Activated naive CD4-positive, alpha-beta T cell treated with Interleukin-2 at 50 U/mL for 16 hours (primary cell): ENCODE measurements at regions not wholly inside any gene's neighbourhood (a gene's known extent, or its start where the extent isn't known, plus 50 kb on each side); places are given as distances from the start of the nearest gene placed in this dataset.
"Not testable (repeated sequence)": the region's sequence is repeated elsewhere in the genome, so short reads cannot be mapped to it uniquely, and the experiment has no call there.

ENCODE experiments used
- DNase-seq: peaks from one replicate; pipeline ENCODE4 v3.0.0-alpha.2; 2020

DNA sequence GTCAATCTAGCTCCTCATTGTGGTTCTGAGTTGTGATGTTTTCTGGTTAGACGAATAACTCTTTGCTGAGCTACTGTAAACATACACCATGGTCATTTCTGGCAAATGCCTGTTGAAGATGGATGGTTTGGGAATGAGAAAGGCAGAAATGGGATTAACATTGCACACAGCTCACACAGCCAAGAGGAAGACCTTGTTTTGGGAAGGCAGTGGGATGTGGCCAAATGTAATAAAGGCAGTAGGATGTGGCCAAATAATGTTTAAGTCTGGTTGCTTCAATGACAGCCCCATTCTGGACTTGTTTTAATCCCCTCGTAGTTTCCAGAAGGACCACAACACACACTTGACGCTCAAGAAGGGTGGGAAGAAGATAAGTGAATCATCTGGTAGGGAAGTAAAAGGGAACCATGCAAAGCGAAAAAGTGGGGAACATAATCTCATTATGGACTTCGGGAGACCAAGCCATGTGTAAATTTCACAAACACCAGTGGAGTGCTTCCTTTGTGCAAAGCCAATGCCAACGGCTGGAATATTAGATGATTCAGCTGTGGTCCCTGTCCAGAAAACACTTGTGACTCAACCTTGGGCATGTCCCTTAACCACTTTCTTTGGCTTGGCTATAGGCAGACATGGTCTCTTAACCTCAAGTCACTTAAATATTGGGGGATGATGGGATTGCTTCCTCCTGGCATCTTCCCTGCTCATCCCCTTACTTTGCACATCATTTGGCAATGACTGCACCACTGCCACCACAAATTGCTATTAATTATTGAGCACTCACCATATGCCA lies 284.4 kb upstream of the CRY1 start:
- no peak for DNase-seq

GRCh38 chr12:107378609-107379008 lies 285.3 kb upstream of the CRY1 start:
- no peak for DNase-seq

DNA sequence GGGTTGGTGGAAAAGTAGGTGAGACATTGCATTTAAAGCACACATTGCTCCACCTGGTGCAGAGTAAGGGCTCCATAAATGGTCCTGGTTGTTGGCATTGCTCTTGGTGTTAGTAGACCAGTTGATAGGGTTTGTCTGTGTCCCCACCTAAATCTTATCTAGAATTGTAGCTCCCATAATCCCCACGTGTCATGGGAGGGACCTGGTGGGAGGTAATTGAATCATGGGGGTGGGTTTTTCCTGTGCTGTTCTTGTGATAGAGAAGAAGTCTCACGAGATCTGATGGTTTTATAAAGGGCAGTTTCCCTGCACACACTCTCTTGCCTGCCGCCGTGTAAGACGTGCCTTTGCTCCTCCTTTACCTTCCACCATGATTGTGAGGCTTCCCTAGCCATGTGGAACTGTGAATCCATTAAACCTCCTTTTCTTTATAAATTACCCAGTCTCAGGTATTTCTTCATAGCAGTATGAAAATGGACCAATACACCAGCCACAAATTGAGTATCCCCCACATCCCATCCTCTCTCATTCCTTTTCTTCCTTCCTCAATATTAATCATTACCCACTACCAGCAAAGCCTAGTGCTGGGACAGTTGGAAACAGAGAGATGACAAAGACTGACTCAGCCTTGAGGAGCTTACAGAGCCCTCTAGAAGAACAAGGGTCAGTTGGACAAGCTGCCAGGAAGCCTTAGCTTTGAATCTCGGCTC lies 285.9 kb upstream of the CRY1 start:
- not testable (repeated sequence) for DNase-seq

DNA sequence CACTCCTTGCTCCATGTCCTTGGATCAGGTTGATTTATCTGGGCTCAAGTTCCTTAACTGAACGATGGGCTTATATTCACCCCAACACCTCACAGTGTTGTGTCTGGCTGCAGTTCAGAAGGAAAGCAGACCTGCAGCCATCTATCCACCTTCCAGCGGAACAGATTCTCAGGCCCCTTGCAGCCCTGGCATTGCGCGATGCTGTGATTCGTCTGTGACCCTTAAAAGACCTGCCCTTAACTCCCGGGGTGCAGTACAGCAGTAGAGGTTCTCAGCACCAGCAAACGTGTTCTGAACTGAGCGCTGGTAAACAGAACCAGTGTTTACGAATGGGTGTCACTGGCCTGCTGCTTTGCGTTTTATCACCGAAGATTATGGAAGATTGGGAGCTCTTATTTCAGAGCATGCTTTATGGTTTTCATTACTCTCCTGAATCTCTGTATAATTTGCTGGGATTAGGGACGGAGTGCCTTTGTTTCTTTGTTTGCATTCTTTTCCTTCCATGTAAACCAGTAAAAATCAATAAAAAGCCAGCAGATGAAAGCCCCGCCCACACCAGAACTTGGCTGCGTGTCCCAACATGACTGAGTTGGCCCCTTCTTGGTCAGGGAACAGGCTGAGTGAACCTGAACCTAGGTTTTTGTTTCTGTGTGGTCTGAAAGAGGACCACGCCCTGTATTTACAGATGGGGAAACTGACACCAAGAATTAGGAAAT lies 286.7 kb upstream of the CRY1 start:
- no peak for DNase-seq

GRCh38 chr12:107384645-107385044 lies 291.3 kb upstream of the CRY1 start:
- no peak for DNase-seq

DNA sequence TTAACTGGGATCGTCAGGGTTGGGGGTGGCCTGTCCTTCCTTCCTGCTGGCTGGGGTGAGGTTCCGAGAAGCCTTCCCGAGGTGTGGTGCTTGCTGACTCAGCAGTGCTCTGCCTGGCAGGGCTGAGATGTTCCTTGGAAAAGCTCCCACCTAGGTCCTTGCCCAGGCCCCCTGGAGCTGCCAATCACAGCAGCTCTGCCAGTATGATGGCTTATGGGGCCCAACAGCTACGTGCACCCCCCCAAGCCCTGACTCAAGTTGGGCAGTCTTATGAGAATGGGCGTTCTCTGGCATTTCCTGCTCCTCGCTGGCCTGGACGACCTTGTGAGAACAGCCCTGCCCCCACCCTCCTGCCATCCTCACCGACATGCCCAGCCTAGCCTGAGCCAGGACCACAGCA lies 292.2 kb upstream of the CRY1 start:
- DNase-seq: no peak

DNA sequence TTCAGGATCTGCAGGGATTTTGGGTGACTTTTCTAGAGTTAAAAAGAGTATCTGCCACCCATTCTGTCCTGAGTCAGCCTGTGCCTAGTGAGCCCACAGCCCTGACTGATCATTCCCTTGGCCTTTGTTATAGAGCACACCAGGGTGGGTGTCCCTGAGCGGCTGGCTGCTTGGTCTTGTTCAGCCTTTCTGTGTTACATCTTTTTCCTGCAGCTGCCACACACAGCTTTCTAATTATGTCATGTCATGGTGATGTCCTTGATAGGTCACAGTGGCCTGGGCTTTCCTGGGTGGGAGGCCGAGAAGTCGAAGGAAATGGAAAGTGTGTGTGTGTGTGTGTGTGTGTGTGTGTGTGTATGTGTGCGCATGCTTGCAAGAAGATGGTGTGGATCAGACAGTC lies 293.2 kb upstream of the CRY1 start:
- no peak for DNase-seq

DNA sequence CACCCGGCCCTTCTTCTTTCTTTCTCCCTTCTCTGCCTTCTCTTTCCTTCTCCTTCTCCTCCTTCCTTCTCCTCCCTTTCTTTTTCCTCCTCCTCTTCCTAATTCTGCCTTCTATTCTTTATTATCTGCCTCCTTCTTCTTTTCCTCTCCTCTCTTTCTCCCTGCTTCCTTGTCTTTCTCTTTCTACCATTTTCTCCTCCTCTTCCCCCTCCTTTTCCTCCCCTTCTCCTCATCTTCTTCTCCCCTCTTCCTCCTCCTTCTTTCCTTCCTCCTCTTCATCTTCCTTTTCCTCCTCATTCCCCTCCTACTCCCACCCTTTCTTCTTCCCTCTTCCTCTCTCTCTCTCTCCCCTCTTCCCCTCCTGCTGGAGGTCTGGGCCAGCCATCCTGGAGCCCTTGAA lies 294.9 kb upstream of the CRY1 start:
- no peak for DNase-seq

GRCh38 chr12:107390414-107390813 lies 295.2 kb upstream of the PWP1 start:
- DNase-seq: no peak

- no peak for DNase-seq
Observed at GRCh38 chr12:107393043-107393717, 292.4 kb upstream of the PWP1 start.

GRCh38 chr12:107394693-107395092 lies 290.9 kb upstream of the PWP1 start:
- no peak for DNase-seq

GRCh38 chr12:107395817-107396216 lies 289.8 kb upstream of the PWP1 start:
- no peak for DNase-seq

DNA sequence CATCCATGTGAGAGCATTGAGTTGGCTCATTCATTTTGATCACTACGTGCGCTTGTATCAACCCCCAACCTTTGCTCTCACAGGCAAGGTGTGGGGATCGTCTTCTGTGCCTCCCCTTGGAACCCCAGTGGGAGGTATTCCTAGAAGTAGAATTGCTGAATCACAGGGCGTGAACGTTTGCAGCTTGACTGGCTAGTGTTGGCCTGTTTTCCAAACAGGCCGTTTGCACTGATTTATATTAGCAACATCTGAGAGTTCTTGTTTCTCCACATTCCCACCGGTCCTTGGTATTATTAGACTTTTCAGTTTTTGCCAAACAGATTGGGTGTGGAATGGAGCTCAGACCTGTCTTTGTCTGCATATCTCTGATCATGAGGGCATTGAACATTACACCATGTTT lies 288.6 kb upstream of the PWP1 start:
- no peak for DNase-seq

- no peak for DNase-seq
Observed at GRCh38 chr12:107397890-107398500, 287.6 kb upstream of the PWP1 start.

DNA sequence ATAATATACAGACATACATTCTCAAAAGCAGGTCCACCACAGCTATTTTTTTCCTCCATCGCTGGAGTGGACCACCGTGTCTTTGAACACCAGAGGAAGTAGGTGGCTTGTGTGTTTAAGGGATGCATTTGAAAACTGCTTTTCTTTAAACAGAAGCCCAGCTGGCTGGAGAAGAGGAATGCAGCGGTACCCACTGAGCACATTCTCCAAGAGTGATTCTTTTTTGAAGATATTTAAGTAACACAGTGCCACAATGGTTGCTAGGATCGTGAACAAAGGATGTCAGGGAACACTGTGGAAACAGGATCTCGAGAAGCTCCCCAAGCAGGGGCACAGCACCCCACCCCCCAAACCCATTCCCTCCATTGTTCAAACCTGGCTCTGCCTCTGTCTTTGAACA lies 286.6 kb upstream of the PWP1 start:
- DNase-seq: no peak

DNA sequence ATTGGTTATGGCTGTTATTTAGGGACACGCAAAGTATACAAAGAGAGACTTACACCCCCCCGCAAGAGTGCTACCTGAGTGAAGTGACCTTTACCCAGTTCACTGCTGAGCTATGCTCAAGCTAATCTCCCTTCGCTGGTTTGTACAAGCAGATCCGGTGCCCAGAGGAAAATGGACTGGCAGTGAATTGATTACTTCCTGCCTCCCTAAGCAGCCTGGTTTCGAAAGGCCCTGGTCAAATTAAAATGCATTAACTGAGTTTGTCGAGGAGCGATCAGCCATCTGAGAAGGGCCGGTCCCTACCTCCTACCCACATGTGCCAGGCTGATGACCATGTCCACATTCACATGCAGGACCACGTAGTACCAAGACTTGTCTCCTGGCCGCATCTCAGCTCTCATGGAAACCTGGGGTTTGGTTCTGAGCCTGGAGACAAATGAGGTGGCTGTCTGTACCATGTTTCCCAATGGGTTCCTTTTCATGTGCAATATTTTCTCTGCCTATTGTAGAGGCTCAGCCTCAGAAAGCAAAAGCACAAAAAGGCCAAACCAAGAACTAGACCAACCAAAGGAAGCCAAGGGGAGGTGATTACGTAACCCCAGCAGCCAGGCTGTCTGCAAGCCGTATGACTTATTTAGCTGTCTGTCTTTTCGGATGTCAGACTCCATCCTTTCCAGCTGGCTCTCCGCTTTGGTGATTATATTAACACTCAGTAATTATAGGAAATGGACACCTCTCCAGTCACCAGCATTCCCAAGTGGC lies 284.7 kb upstream of the PWP1 start:
- DNase-seq: no peak

- peak; percentile 67 for DNase-seq
Observed at GRCh38 chr12:107402041-107403022, 283.3 kb upstream of the PWP1 start.

DNA sequence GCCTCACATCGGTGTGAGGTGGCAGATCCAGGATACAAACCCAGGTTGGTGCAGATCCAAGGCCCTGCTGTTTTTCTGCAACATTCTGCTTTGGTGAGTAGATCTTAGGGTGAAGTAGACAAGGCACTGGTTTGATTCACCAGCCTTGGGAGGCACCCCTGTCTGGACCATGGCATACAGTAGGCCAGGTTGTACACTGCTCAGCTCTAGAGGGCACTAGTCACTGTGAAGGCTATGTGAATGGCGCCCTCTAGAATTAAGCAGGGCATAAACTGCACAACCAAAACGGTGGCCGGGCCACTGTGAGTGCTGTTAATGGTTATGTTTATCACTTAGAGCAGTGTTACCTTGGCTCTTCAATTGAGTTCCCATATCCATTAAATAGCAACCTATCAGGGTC lies 280.6 kb upstream of the PWP1 start:
- peak; percentile 11 for DNase-seq

- DNase-seq: no peak
Observed at GRCh38 chr12:107405436-107405835, 280.2 kb upstream of the PWP1 start.

DNA sequence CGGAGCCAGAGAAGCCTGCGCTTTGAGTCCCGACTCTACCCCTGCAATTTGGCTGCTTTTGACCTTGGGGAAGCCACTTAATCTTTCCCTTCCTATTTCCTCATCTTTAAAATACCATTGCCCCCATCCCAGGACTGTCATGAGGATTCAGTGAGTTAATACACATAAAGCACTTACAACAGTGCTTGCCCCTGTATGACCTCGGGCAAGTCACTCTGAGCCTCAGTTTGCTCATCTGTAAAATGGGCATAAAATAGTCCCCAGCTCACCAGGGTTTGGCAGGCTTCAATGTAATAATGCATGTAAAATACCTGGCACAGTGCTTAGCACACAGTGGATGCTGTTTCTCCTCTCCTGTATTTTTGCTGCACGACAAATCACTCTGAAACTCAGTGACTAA lies 278.7 kb upstream of the PWP1 start:
- no peak for DNase-seq
